HepG2 (cell line): ENCODE measurements at regions not wholly inside any gene's neighbourhood (a gene's known extent, or its start where the extent isn't known, plus 50 kb on each side); places are given as distances from the start of the nearest gene placed in this dataset.

Source experiments
- ATAC-seq: fragments of 200-7000 bp; cut with Tn5 transposase; 3 replicates; pipeline ENCODE4 v1.9.1; 2020; ENCODE audit warnings: mild to moderate bottlenecking, moderate library complexity
- BruUV-seq: library from RNA; stranded (reverse); fragments of 400-500 nt; replicated peaks from 2 replicates; lab custom pipeline; 2021; lab: Mats Ljungman, UMichigan
- CTCF ChIA-PET: fragments of 300-600 bp; formaldehyde crosslinking; extraction: SDS; loops from one replicate; lab custom pipeline; 2021; ENCODE audit warnings: low total read pairs, inconsistent platforms, low intra/inter-chr PET ratio; lab: Yijun Ruan, JAX
- POLR2A ChIA-PET: fragments of 350-600 bp; sonication (Branson Sonifier 250); formaldehyde crosslinking; loops from one replicate; lab custom pipeline; 2020; ENCODE audit warnings: antibody characterized with exemption, inconsistent platforms; lab: Yijun Ruan, JAX
- DNase-seq: peaks from one replicate; pipeline ENCODE4 v3.0.0-alpha.2; 2015; ENCODE audit warnings: low spot score
- FAIRE-seq: peaks from 3 replicates; lab custom pipeline; 2011; peaks lifted over from hg19 to GRCh38; lab: Jason Lieb, UNC
- H2AFZ ChIP-seq: one replicate; pipeline ENCODE4 v1.6.1; 2011; ENCODE audit warnings: low read length, inconsistent platforms
- H3K27ac ChIP-seq: fragments of 300-600 bp; 3 replicates; pipeline ENCODE4 v1.8.0; 2011; ENCODE audit warnings: mixed run types, mild to moderate bottlenecking, mixed read lengths, low read length, inconsistent platforms; ENCODE audit not compliant: insufficient read depth; ENCODE audit errors: extremely low read length
- H3K27me3 ChIP-seq, 2 experiments: fragments of 200-600 bp in 1 of 2; 2 replicates in 1 of 2; 3 replicates in 1 of 2; pipeline versions ENCODE4 v1.6.0 to v1.8.0; 2011; ENCODE audit warnings: low read length in 2 of 2, mild to moderate bottlenecking in 2 of 2, moderate library complexity in 2 of 2, inconsistent platforms in 1 of 2; ENCODE audit not compliant: insufficient read depth in 2 of 2, control insufficient read depth in 1 of 2
- H3K36me3 ChIP-seq, 2 experiments: fragments of 200-600 bp in 1 of 2; replicated peaks in 1 of 2; 2 replicates in 1 of 2; 3 replicates in 1 of 2; pipeline versions ENCODE4 v1.5.1 to v1.8.0; 2011; ENCODE audit warnings: low read length in 2 of 2, inconsistent platforms in 1 of 2; ENCODE audit not compliant: insufficient read depth in 2 of 2, control insufficient read depth in 1 of 2
- H3K4me1 ChIP-seq: 2 replicates; pipeline ENCODE4 v1.5.1; 2012; ENCODE audit warnings: low read length, inconsistent platforms; ENCODE audit not compliant: insufficient read depth
- H3K4me2 ChIP-seq: 2 replicates; pipeline ENCODE4 v1.6.0; 2011; ENCODE audit warnings: low read depth, low read length, inconsistent platforms
- H3K4me3 ChIP-seq, 3 experiments: fragments of 200-600 bp in 1 of 3; sonication (generic), shearing (Covaris generic) in 1 of 3; replicated peaks in 1 of 3; 2 replicates each; pipeline ENCODE4 v1.5.1; 2011 to 2016; ENCODE audit warnings: low read length in 3 of 3, inconsistent platforms in 2 of 3, low read depth in 2 of 3, mild to moderate bottlenecking in 2 of 3, control low read depth in 1 of 3, mixed read lengths in 1 of 3; ENCODE audit not compliant: insufficient read depth in 1 of 3
- H3K79me2 ChIP-seq: one replicate; pipeline ENCODE4 v1.6.1; 2011; ENCODE audit warnings: low read length, inconsistent platforms; ENCODE audit not compliant: insufficient read depth
- H3K9ac ChIP-seq: 2 replicates; pipeline ENCODE4 v1.6.0; 2011; ENCODE audit warnings: mild to moderate bottlenecking, low read depth, low read length, inconsistent platforms; ENCODE audit not compliant: insufficient read depth
- H3K9me3 ChIP-seq: 2 replicates; pipeline ENCODE4 v1.5.1; 2012; ENCODE audit warnings: mild to moderate bottlenecking, low read length
- H4K20me1 ChIP-seq: 2 replicates; pipeline ENCODE4 v1.6.0; 2011; ENCODE audit warnings: inconsistent platforms, mild to moderate bottlenecking, low read length, moderate library complexity; ENCODE audit not compliant: insufficient read depth
- ADNP ChIP-seq: sonication (generic); formaldehyde crosslinking; IDR thresholded peaks from 2 replicates; pipeline ENCODE4 v1.4.0; 2020; ENCODE audit warnings: missing genetic modification reagents
- DNMT3B ChIP-seq: conservative IDR thresholded peaks from 2 replicates; pipeline ENCODE4 v1.6.1; 2016; ENCODE audit warnings: missing biosample characterization, control low read depth
- EP300 ChIP-seq, 3 experiments: sonication (generic) in 1 of 3; formaldehyde crosslinking in 1 of 3; IDR thresholded peaks; 2 replicates each; pipeline versions ENCODE4 v1.5.1 to v1.6.1; 2011 to 2020; ENCODE audit warnings: low read depth in 2 of 3, low read length in 2 of 3, borderline replicate concordance in 1 of 3, improper control_type of control experiment in 1 of 3, mild to moderate bottlenecking in 1 of 3, missing genetic modification reagents in 1 of 3, moderate library complexity in 1 of 3
- FOXM1 ChIP-seq: sonication (generic); formaldehyde crosslinking; IDR thresholded peaks from 2 replicates; pipeline ENCODE4 v1.5.0; 2020; ENCODE audit warnings: missing genetic modification reagents
- GABPB1 ChIP-seq: IDR thresholded peaks from 2 replicates; pipeline ENCODE4 v1.6.1; 2016; ENCODE audit warnings: mild to moderate bottlenecking, missing genetic modification reagents, moderate library complexity, missing compliant biosample characterization
- GZF1 ChIP-seq: sonication (generic); formaldehyde crosslinking; IDR thresholded peaks from 2 replicates; pipeline ENCODE4 v1.5.1; 2020; ENCODE audit warnings: mild to moderate bottlenecking, missing genetic modification reagents
- LBX2 ChIP-seq: sonication (generic); formaldehyde crosslinking; IDR thresholded peaks from 2 replicates; pipeline ENCODE4 v1.5.0; 2020; ENCODE audit warnings: missing genetic modification reagents, mild to moderate bottlenecking, borderline replicate concordance
- MLLT10 ChIP-seq: sonication (generic); formaldehyde crosslinking; IDR thresholded peaks from 2 replicates; pipeline ENCODE4 v1.4.0; 2020; ENCODE audit warnings: missing genetic modification reagents
- PPARG ChIP-seq: conservative IDR thresholded peaks from 2 replicates; pipeline ENCODE4 v1.6.1; 2016; ENCODE audit warnings: missing biosample characterization, missing genetic modification reagents
- RFX5 ChIP-seq: IDR thresholded peaks from 2 replicates; pipeline ENCODE4 v1.6.1; 2011; ENCODE audit warnings: low read depth, low read length, improper control_type of control experiment
- SOX6 ChIP-seq, 2 experiments: fragments of 450-650 bp in 1 of 2; sonication (generic) in 1 of 2; formaldehyde crosslinking in 1 of 2; IDR thresholded peaks; 2 replicates each; pipeline versions ENCODE4 v1.4.0 to v1.6.1; 2017 to 2020; ENCODE audit warnings: antibody characterized with exemption in 1 of 2, mild to moderate bottlenecking in 1 of 2, missing genetic modification reagents in 1 of 2
- SP140L ChIP-seq: sonication (generic); formaldehyde crosslinking; IDR thresholded peaks from 2 replicates; pipeline ENCODE4 v1.4.0; 2020; ENCODE audit warnings: missing genetic modification reagents, borderline replicate concordance
- TSC22D2 ChIP-seq: sonication (generic); formaldehyde crosslinking; IDR thresholded peaks from 2 replicates; pipeline ENCODE4 v1.5.1; 2020; ENCODE audit warnings: missing genetic modification reagents, mild to moderate bottlenecking, borderline replicate concordance
- ZFP37 ChIP-seq: sonication (generic); formaldehyde crosslinking; IDR thresholded peaks from 2 replicates; pipeline ENCODE4 v1.4.0; 2020; ENCODE audit warnings: missing genetic modification reagents, borderline replicate concordance
- ZFY ChIP-seq: sonication (generic); formaldehyde crosslinking; IDR thresholded peaks from 2 replicates; pipeline ENCODE4 v1.4.0; 2020; ENCODE audit warnings: missing genetic modification reagents
- ZNF569 ChIP-seq: sonication (generic); formaldehyde crosslinking; IDR thresholded peaks from 2 replicates; pipeline ENCODE4 v1.5.0; 2020; ENCODE audit warnings: mild to moderate bottlenecking, missing genetic modification reagents, moderate library complexity, borderline replicate concordance
- ZNF629 ChIP-seq: sonication (generic); formaldehyde crosslinking; conservative IDR thresholded peaks from 2 replicates; pipeline ENCODE4 v1.5.0; 2020; ENCODE audit warnings: missing genetic modification reagents
- ZNF720 ChIP-seq: sonication (generic); formaldehyde crosslinking; IDR thresholded peaks from 2 replicates; pipeline ENCODE4 v1.4.0; 2020; ENCODE audit warnings: missing genetic modification reagents
- ZNF839 ChIP-seq: sonication (generic); formaldehyde crosslinking; IDR thresholded peaks from 2 replicates; pipeline ENCODE4 v1.4.0; 2020; ENCODE audit warnings: missing genetic modification reagents, mild to moderate bottlenecking, borderline replicate concordance
- WGBS: methylation state at CpG from one replicate; pipeline ENCODE4 v1.1.6; 2017; ENCODE audit warnings: low lambda C conversion rate; 5-methylcytosine and 5-hydroxymethylcytosine counted together
- in situ Hi-C: cut with HindIII; loops from 2 replicates; pipeline ENCODE4 v1.10.0; 2017; ENCODE audit warnings: low pct_unique_long_range_greater_than_20kb; ENCODE audit not compliant: extremely low pct_ligation_motif_present
- intact Hi-C: fragments of 100-400 bp; cut with micrococcal nuclease; formaldehyde crosslinking; loops from one replicate; pipeline ENCODE4 v1.10.0; 2022; ENCODE audit not compliant: unreplicated experiment

- TF ChIP-seq DNMT3B (CRISPR knock-in tag) (no peak), PPARG (CRISPR knock-in tag) (no peak), LBX2 (CRISPR knock-in tag) (no peak)
Measured at GRCh38 chrX:43266487-43266886, 389.6 kb upstream of the MAOA start (continued).

GRCh38 chrX:43267652-43268051 is 388.4 kb upstream of the MAOA start:
- Histone ChIP-seq H3K27ac (no peak overlapping the region), H3K27me3 (no peaks in the 10 kb centered on the region), H3K36me3 (no peaks in the 10 kb centered on the region), H3K4me3 (no peak overlapping the region), H3K79me2 (no peaks in the 10 kb centered on the region), H2AFZ (no peak overlapping the region), H4K20me1 (no peaks in the 10 kb centered on the region), H3K9ac (no peak overlapping the region), H3K4me1 (no peaks in the 10 kb centered on the region), H3K9me3 (no peaks in the 10 kb centered on the region), H3K4me2 (no peak overlapping the region)
- ATAC-seq (no peak), DNase-seq (no peak), FAIRE-seq (no peak)
- WGBS, result 80% methylated on average over 1 of the region's 5 CpGs
- ChIA-PET CTCF (no interaction called here), POLR2A (no interaction called here)
- in situ Hi-C loops, result no loop called here
- intact Hi-C loops, result no loop called here
- no TSS peak for BruUV-seq
- TF ChIP-seq FOXM1 (CRISPR knock-in tag), result no peak
- no peak for TF ChIP-seq ZNF629 (CRISPR knock-in tag)
- TF ChIP-seq MLLT10 (CRISPR knock-in tag), result no peak
- TF ChIP-seq ZFY (CRISPR knock-in tag), result no peak
- TF ChIP-seq TSC22D2 (CRISPR knock-in tag), result no peak
- no peak for TF ChIP-seq ZNF569 (CRISPR knock-in tag)
- TF ChIP-seq GZF1, result no peak
- TF ChIP-seq SOX6 (IDR thresholded peaks at IDR 0.05), result no peak
- TF ChIP-seq SOX6 (CRISPR knock-in tag; IDR thresholded peaks at IDR 0.05), result no peak
- no peak for TF ChIP-seq SP140L (CRISPR knock-in tag)
- TF ChIP-seq RFX5, result no peak
- no peak for TF ChIP-seq ZNF720 (CRISPR knock-in tag)
- TF ChIP-seq ADNP, result no peak
- TF ChIP-seq ZFP37, result no peak
- TF ChIP-seq EP300 (IDR thresholded peaks at IDR 0.05; ENCODE audit: low read depth in 2 of 2, low read length in 2 of 2), result no peak
- TF ChIP-seq EP300 (CRISPR knock-in tag; IDR thresholded peaks at IDR 0.05; ENCODE audit: borderline replicate concordance), result no peak
- no peak for TF ChIP-seq GABPB1
- no peak for TF ChIP-seq ZNF839 (CRISPR knock-in tag)
